GM18502 (cell line): ENCODE measurements at regions not wholly inside any gene's neighbourhood (a gene's known extent, or its start where the extent isn't known, plus 50 kb on each side); places are given as distances from the start of the nearest gene placed in this dataset.
"Not testable (repeated sequence)": the region's sequence is repeated elsewhere in the genome, so short reads cannot be mapped to it uniquely, and the experiment has no call there.

Experiments used
- ATAC-seq: cut with Tn5 transposase; IDR thresholded peaks from one replicate; pipeline ENCODE4 v1.9.1; 2021; ENCODE audit warnings: mild to moderate bottlenecking; ENCODE audit not compliant: unreplicated experiment, poor library complexity

- no peak for ATAC-seq
These were observed 498.1 kb downstream of the KLF5 start for GRCh38 chr13:73556902-73557301.

GRCh38 chr13:73556128-73556527 lies 497.3 kb downstream of the KLF5 start:
- no peak for ATAC-seq

GRCh38 chr13:73551736-73552135 lies 492.9 kb downstream of the KLF5 start:
- ATAC-seq, result no peak

GRCh38 chr13:73549717-73550116 lies 490.9 kb downstream of the KLF5 start:
- no peak for ATAC-seq

- ATAC-seq, result no peak
These were observed 489.6 kb downstream of the KLF5 start for GRCh38 chr13:73548449-73548848.

GRCh38 chr13:73547239-73547638 lies 488.4 kb downstream of the KLF5 start:
- no peak for ATAC-seq

GRCh38 chr13:73544175-73544574 lies 485.4 kb downstream of the KLF5 start:
- ATAC-seq, result no peak

- no peak for ATAC-seq
These were observed 483.6 kb downstream of the KLF5 start for GRCh38 chr13:73542446-73542845.

- no peak for ATAC-seq
These were observed 478.1 kb downstream of the KLF5 start for GRCh38 chr13:73536865-73537264.

GRCh38 chr13:73535341-73535740 lies 476.5 kb downstream of the KLF5 start:
- no peak for ATAC-seq

GRCh38 chr13:73532987-73533510 lies 474.2 kb downstream of the KLF5 start:
- ATAC-seq, result no peak

- ATAC-seq, result no peak
These were observed 473.8 kb downstream of the KLF5 start for GRCh38 chr13:73532582-73532981.

GRCh38 chr13:73531014-73531413 lies 472.2 kb downstream of the KLF5 start:
- ATAC-seq, result no peak

GRCh38 chr13:73522937-73523336 lies 464.1 kb downstream of the KLF5 start:
- no peak for ATAC-seq

GRCh38 chr13:73521985-73522524 lies 463.2 kb downstream of the KLF5 start:
- no peak for ATAC-seq

GRCh38 chr13:73521290-73521624 lies 462.5 kb downstream of the KLF5 start:
- ATAC-seq, result no peak

- ATAC-seq, result no peak
These were observed 461.9 kb downstream of the KLF5 start for GRCh38 chr13:73520566-73521289.

GRCh38 chr13:73520135-73520534 lies 461.3 kb downstream of the KLF5 start:
- not testable (repeated sequence) for ATAC-seq

GRCh38 chr13:73519396-73520116 lies 460.8 kb downstream of the KLF5 start:
- ATAC-seq, result no peak

GRCh38 chr13:73517766-73518165 lies 459.0 kb downstream of the KLF5 start:
- no peak for ATAC-seq

GRCh38 chr13:73516731-73517130 lies 457.9 kb downstream of the KLF5 start:
- no peak for ATAC-seq
